ENCODE measurements at regions not wholly inside any gene's neighbourhood (a gene's known extent, or its start where the extent isn't known, plus 50 kb on each side); places are given as distances from the start of the nearest gene placed in this dataset.

DNA sequence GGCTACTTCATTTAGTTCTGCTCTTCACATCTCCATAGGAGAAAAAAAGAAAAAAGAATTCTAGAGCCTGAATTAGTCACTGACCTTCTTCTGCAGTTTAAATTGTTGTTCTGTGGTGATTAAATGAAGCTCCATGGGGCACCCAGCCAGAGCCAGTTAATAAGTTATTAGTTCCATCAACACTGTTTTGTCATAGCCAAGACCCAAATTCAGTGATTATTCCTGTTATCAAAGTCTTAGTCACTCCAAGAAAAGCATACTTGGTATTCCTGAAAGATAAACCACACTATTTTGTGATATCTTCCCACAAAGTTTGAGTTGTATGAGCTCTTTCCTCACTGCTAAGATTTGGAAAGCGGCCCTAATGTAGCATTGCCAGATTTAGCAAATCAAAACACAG, 134.8 kb upstream of the RGMB start:
- 20 to 21% methylated on average over 1 of the region's 1 CpG for WGBS, 2 donors
- Histone ChIP-seq H3K4me3 (ENCODE audit: low read length in 2 of 2) (no peak overlapping the region), H3K27me3 (ENCODE audit: control insufficient read depth in 1 of 2, insufficient read depth in 2 of 2, low read length in 1 of 2) (no peaks in the 10 kb centered on the region), H3K4me1 (ENCODE audit: control insufficient read depth in 1 of 2, insufficient read depth in 2 of 2, low read length in 2 of 2) (no peaks in the 10 kb centered on the region), H3K36me3 (ENCODE audit: control insufficient read depth in 1 of 2, insufficient read depth in 2 of 2, low read length in 1 of 2) (no peaks in the 10 kb centered on the region), H3K27ac (ENCODE audit: low read depth in 1 of 2, low read length in 2 of 2) (no peak overlapping the region), H3K9me3 (ENCODE audit: control insufficient read depth, low read length) (no peaks in the 10 kb centered on the region)
- no peak for DNase-seq
- intact Hi-C loops (cut with DNase I) = no loop called here
- peak; percentile 59 for ATAC-seq (ENCODE audit: low FRiP score)

DNA sequence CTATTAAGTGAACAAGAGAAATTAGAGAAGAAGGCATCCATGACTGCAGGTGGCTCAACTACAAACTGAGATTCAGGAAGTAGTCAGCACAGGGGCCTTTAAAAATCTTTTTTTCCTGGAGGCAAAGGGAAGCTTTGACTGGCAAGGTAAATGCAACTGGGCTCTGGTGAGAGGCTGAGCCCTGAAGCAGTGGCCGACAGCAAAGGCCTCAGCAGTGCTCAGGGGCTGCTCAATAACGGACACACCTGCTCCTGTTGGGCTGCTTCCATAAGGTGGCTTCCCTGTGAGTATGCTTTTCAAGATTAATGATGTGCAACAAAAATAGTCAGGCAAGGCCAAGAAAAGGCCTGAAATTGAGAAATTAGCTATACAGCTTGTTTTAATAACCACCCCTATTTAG, 134.2 kb upstream of the RGMB start:
- H3K27me3 ChIP-seq (ENCODE audit: control insufficient read depth in 1 of 2, insufficient read depth in 2 of 2, low read length in 1 of 2) = no peaks in the 10 kb centered on the region
- intact Hi-C loops (cut with DNase I) = no loop called here
- H3K36me3 ChIP-seq (ENCODE audit: control insufficient read depth in 1 of 2, insufficient read depth in 2 of 2, low read length in 1 of 2) = no peaks in the 10 kb centered on the region
- no peaks in the 10 kb centered on the region for H3K9me3 ChIP-seq (ENCODE audit: control insufficient read depth, low read length)
- H3K4me1 ChIP-seq (ENCODE audit: control insufficient read depth in 1 of 2, insufficient read depth in 2 of 2, low read length in 2 of 2) = no peaks in the 10 kb centered on the region
- 55 to 56% methylated on average over 2 of the region's 2 CpGs for WGBS, 2 donors
- DNase-seq (no peak), ATAC-seq (ENCODE audit: low FRiP score) (no peak)
- no peak overlapping the region for H3K4me3 ChIP-seq (ENCODE audit: low read length in 2 of 2)
- H3K27ac ChIP-seq (ENCODE audit: low read depth in 1 of 2, low read length in 2 of 2) = no peak overlapping the region

DNA sequence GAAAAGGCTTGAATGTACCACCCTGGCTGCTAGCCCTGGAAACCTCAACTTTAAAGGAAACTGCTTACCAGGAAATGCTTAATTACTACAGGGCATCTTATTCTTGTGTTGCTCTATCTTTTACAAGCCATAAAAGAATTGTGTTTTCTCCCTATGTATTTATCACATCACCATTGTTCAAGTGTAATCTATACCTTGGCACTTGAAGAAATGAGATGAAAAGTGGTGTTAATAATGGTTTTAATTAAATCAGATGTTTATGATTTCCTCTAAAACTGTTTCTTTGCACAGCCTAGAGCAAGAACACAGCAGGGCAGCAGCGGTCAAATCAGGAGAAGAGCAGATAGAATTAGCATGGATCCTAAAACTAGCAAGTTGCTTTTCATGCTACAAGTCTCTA, 131.8 kb upstream of the RGMB start:
- Histone ChIP-seq H3K27me3 (ENCODE audit: control insufficient read depth in 1 of 2, insufficient read depth in 2 of 2, low read length in 1 of 2) (no peaks in the 10 kb centered on the region), H3K27ac (ENCODE audit: low read depth in 1 of 2, low read length in 2 of 2) (no peak overlapping the region), H3K9me3 (ENCODE audit: control insufficient read depth, low read length) (no peaks in the 10 kb centered on the region), H3K4me1 (ENCODE audit: control insufficient read depth in 1 of 2, insufficient read depth in 2 of 2, low read length in 2 of 2) (no peaks in the 10 kb centered on the region), H3K36me3 (ENCODE audit: control insufficient read depth in 1 of 2, insufficient read depth in 2 of 2, low read length in 1 of 2) (no peaks in the 10 kb centered on the region), H3K4me3 (ENCODE audit: low read length in 2 of 2) (no peak overlapping the region)
- intact Hi-C loops (cut with DNase I) = no loop called here
- no peak for ATAC-seq (ENCODE audit: low FRiP score)
- WGBS, 2 donors = 67 to 88% methylated on average over 1 of the region's 1 CpG
- DNase-seq = no peak

DNA sequence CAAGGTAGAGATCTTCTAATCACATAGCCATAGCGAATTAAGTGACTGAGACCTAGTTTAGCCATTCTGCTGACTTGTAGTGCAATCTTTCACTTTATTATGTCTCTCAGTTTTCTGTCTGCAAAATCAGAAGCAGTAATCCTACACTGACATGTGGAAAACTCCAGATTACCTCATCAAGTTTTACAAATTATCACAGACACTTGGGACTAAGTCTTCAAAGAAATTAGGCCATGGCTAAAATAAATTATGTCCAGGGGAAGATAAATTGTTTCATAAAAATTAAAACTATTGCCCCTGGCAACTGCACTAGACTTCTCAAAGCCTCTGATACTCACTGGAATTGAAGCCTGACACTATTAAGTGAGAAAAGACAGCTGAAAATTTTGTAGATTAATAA, 129.9 kb upstream of the RGMB start:
- DNase-seq (no peak), ATAC-seq (ENCODE audit: low FRiP score) (no peak)
- WGBS, 2 donors = 61 to 77% methylated on average over 1 of the region's 1 CpG
- Histone ChIP-seq H3K36me3 (ENCODE audit: control insufficient read depth in 1 of 2, insufficient read depth in 2 of 2, low read length in 1 of 2) (no peaks in the 10 kb centered on the region), H3K9me3 (ENCODE audit: control insufficient read depth, low read length) (no peaks in the 10 kb centered on the region), H3K27ac (ENCODE audit: low read depth in 1 of 2, low read length in 2 of 2) (no peak overlapping the region), H3K4me3 (ENCODE audit: low read length in 2 of 2) (no peak overlapping the region), H3K4me1 (ENCODE audit: control insufficient read depth in 1 of 2, insufficient read depth in 2 of 2, low read length in 2 of 2) (no peaks in the 10 kb centered on the region), H3K27me3 (ENCODE audit: control insufficient read depth in 1 of 2, insufficient read depth in 2 of 2, low read length in 1 of 2) (no peaks in the 10 kb centered on the region)
- intact Hi-C loops (cut with DNase I) = no loop called here

DNA sequence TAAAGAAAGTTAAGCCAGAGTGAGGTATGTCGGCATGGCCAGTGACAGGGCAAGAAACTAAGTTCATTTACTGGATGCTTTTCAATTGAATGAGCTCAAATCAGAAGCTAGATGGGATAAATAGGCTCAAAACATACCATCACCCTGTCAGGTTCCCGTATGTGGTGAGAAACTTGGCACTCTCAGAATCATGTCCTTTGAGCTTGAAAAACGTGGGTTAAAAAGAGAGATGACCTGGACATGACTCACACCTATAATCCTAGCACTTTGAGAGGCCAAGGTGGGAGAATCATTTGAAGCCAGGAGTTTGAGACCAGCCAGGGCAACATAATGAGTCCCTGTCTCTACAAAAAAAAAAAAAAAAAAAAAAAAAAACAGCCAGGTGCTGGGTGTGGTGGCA, 121.7 kb upstream of the RGMB start:
- no peaks in the 10 kb centered on the region for H3K36me3 ChIP-seq (ENCODE audit: control insufficient read depth in 1 of 2, insufficient read depth in 2 of 2, low read length in 1 of 2)
- DNase-seq (no peak), ATAC-seq (ENCODE audit: low FRiP score) (no peak)
- intact Hi-C loops (cut with DNase I) = no loop called here
- 67 to 71% methylated on average over 3 of the region's 3 CpGs for WGBS, 2 donors
- H3K27me3 ChIP-seq (ENCODE audit: control insufficient read depth in 1 of 2, insufficient read depth in 2 of 2, low read length in 1 of 2) = peaks cover 0 to 2% of the 10 kb centered on the region in 2 donors
- H3K4me3 ChIP-seq (ENCODE audit: low read length in 2 of 2) = no peak overlapping the region
- no peak overlapping the region for H3K27ac ChIP-seq (ENCODE audit: low read depth in 1 of 2, low read length in 2 of 2)
- no peaks in the 10 kb centered on the region for H3K9me3 ChIP-seq (ENCODE audit: control insufficient read depth, low read length)
- H3K4me1 ChIP-seq (ENCODE audit: control insufficient read depth in 1 of 2, insufficient read depth in 2 of 2, low read length in 2 of 2) = no peaks in the 10 kb centered on the region

DNA sequence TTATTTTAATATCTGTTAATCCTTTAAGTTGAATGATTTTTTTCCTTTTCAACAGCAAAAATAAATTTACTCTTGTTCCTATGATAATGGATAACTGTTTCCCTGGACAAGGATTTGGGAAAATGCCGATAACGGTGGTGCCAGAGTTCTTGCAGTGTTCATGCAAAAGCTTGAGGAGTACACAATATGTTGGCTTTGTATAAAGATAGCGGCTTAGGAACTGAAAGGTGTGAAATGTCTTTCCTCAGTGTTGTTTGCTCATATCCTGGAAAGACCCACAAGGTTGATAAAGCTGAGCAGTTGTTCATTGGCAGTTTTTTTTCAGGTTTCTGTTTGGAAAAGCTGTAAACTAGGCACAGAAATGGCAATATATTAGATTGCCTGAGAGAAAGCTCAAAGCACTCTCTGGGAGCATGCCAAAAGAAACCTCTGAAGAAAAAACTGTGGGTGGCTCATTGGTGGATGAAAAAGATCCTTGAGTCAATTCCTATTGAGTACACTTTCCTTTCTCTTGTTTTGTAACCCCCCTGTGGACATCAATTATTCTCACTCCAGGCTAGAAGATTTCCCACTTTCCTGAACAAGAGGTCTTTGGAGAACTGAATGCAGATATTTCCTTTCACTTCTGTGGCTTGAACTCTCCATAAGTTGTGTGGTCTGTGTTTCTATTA, 117.2 kb upstream of the RGMB start:
- H3K27me3 ChIP-seq (ENCODE audit: control insufficient read depth in 1 of 2, insufficient read depth in 2 of 2, low read length in 1 of 2) = peaks cover 0 to 2% of the 10 kb centered on the region in 2 donors
- H3K9me3 ChIP-seq (ENCODE audit: control insufficient read depth, low read length) = no peaks in the 10 kb centered on the region
- intact Hi-C loops (cut with DNase I) = no loop called here
- H3K4me3 ChIP-seq (ENCODE audit: low read length in 2 of 2) = no peak overlapping the region
- no peak overlapping the region for H3K27ac ChIP-seq (ENCODE audit: low read depth in 1 of 2, low read length in 2 of 2)
- no peak for ATAC-seq (ENCODE audit: low FRiP score)
- DNase-seq = no peak
- 69 to 71% methylated on average over 3 of the region's 3 CpGs for WGBS, 2 donors
- no peaks in the 10 kb centered on the region for H3K4me1 ChIP-seq (ENCODE audit: control insufficient read depth in 1 of 2, insufficient read depth in 2 of 2, low read length in 2 of 2)
- H3K36me3 ChIP-seq (ENCODE audit: control insufficient read depth in 1 of 2, insufficient read depth in 2 of 2, low read length in 1 of 2) = no peaks in the 10 kb centered on the region

DNA sequence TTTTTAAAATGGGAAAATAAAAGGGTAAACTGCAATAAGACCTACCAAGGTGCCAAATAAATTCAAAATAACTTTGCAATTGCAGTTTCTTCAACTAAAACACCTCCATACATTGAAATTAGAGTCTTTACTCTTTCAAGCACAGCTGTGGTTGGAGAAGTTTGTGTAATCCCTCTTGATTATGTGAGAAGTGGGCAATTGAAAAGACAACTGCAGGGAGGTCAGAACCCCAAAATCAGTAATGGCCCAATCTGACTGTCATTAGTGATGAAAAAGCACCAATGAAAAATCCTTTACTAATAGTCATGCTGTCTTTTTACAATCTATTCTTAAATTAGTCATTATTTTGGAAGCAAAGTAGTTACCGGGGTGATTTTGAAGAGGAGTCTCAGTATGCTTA, 116.7 kb upstream of the RGMB start:
- Histone ChIP-seq H3K27ac (ENCODE audit: low read depth in 1 of 2, low read length in 2 of 2) (no peak overlapping the region), H3K36me3 (ENCODE audit: control insufficient read depth in 1 of 2, insufficient read depth in 2 of 2, low read length in 1 of 2) (no peaks in the 10 kb centered on the region), H3K4me3 (ENCODE audit: low read length in 2 of 2) (no peak overlapping the region), H3K27me3 (ENCODE audit: control insufficient read depth in 1 of 2, insufficient read depth in 2 of 2, low read length in 1 of 2) (peaks cover 0 to 2% of the 10 kb centered on the region in 2 donors), H3K4me1 (ENCODE audit: control insufficient read depth in 1 of 2, insufficient read depth in 2 of 2, low read length in 2 of 2) (no peaks in the 10 kb centered on the region), H3K9me3 (ENCODE audit: control insufficient read depth, low read length) (no peaks in the 10 kb centered on the region)
- no peak for DNase-seq
- intact Hi-C loops (cut with DNase I) = no loop called here
- ATAC-seq (ENCODE audit: low FRiP score) = no peak
- 91 to 96% methylated on average over 1 of the region's 1 CpG for WGBS, 2 donors

DNA sequence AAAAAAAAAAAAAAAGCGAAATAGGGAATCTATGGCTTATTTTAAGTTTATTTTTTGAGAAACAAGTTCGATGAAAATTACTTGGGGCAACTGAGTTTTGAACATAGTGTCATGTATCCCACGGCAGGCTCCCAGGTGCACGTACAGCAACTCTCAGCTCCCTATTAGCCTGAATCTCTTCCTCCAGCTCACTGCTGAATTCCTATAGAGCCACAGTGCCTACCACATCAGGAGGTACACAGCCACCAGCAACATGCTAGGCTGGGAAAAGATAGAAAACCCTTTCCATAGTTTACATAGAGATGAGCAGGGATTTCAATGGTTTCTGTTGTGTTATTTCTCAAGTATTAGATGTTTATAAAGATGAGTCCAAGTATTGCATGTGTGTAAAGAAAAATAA, 115.9 kb upstream of the RGMB start:
- no peak for DNase-seq
- Histone ChIP-seq H3K4me1 (ENCODE audit: control insufficient read depth in 1 of 2, insufficient read depth in 2 of 2, low read length in 2 of 2) (no peaks in the 10 kb centered on the region), H3K36me3 (ENCODE audit: control insufficient read depth in 1 of 2, insufficient read depth in 2 of 2, low read length in 1 of 2) (no peaks in the 10 kb centered on the region), H3K27me3 (ENCODE audit: control insufficient read depth in 1 of 2, insufficient read depth in 2 of 2, low read length in 1 of 2) (peaks cover 0 to 2% of the 10 kb centered on the region in 2 donors), H3K4me3 (ENCODE audit: low read length in 2 of 2) (no peak overlapping the region), H3K9me3 (ENCODE audit: control insufficient read depth, low read length) (no peaks in the 10 kb centered on the region), H3K27ac (ENCODE audit: low read depth in 1 of 2, low read length in 2 of 2) (no peak overlapping the region)
- ATAC-seq (ENCODE audit: low FRiP score) = no peak
- 71 to 80% methylated on average over 4 of the region's 4 CpGs for WGBS, 2 donors
- intact Hi-C loops (cut with DNase I) = no loop called here

DNA sequence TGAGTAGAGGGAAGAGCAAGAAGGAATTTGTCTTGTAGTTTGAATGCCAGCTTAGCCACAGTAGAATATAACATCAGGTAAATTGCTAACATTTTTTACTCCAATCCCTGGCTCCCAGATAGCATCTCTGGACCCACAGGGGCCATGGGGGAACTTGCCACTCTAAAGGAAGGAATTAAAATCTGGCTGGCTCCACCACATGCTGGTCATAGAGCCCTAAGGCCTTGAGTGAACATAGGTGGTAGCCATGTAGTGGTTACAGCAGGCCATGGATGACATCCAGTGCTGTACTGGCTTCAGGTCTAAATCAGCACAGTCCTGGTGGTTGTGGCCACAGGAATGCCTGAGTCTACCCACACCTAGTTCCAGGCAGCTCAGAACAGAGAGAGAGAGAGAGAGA, 109.9 kb upstream of the RGMB start:
- H3K4me1 ChIP-seq (ENCODE audit: control insufficient read depth in 1 of 2, insufficient read depth in 2 of 2, low read length in 2 of 2) = no peaks in the 10 kb centered on the region
- ATAC-seq (ENCODE audit: low FRiP score) (no peak), DNase-seq (no peak)
- H3K27me3 ChIP-seq (ENCODE audit: control insufficient read depth in 1 of 2, insufficient read depth in 2 of 2, low read length in 1 of 2) = no peaks in the 10 kb centered on the region
- peaks cover 6% of the 10 kb centered on the region for H3K9me3 ChIP-seq (ENCODE audit: control insufficient read depth, low read length)
- H3K4me3 ChIP-seq (ENCODE audit: low read length in 2 of 2) = no peak overlapping the region
- no peak overlapping the region for H3K27ac ChIP-seq (ENCODE audit: low read depth in 1 of 2, low read length in 2 of 2)
- intact Hi-C loops (cut with DNase I) = no loop called here
- H3K36me3 ChIP-seq (ENCODE audit: control insufficient read depth in 1 of 2, insufficient read depth in 2 of 2, low read length in 1 of 2) = no peaks in the 10 kb centered on the region

Measured in aorta (tissue), 5 donors.